SK-N-SH treated with all-trans-retinoic acid at 6 μM for 48 hours (cell line): ENCODE measurements at regions not wholly inside any gene's neighbourhood (a gene's known extent, or its start where the extent isn't known, plus 50 kb on each side); places are given as distances from the start of the nearest gene placed in this dataset.

ENCODE experiments used
- BACH2 ChIP-seq: fragments of 250-450 bp; sonication (Bioruptor Pico); IDR thresholded peaks from 2 replicates; pipeline ENCODE4 v1.9.0; 2021; ENCODE audit warnings: mild to moderate bottlenecking, borderline replicate concordance
- GLIS3 ChIP-seq: fragments of 250-450 bp; sonication (Bioruptor Pico); IDR thresholded peaks from 2 replicates; pipeline ENCODE4 v1.5.0; 2020; ENCODE audit warnings: mild to moderate bottlenecking, moderate library complexity
- ZFP3 ChIP-seq: fragments of 250-450 bp; sonication (Bioruptor Pico); IDR thresholded peaks from 2 replicates; pipeline ENCODE4 v1.5.0; 2020; ENCODE audit warnings: mild to moderate bottlenecking, moderate library complexity
- ZNF565 ChIP-seq: fragments of 450-650 bp; formaldehyde crosslinking; conservative IDR thresholded peaks from 2 replicates; pipeline ENCODE4 v1.5.0; 2020; ENCODE audit warnings: low read depth, mild to moderate bottlenecking, moderate library complexity
- TF ChIP-seq, protein P1 (sequence below): fragments of 250-450 bp; sonication (Bioruptor Pico); IDR thresholded peaks from 2 replicates; pipeline ENCODE4 v1.8.0; 2020; ENCODE audit warnings: mild to moderate bottlenecking, moderate library complexity, borderline replicate concordance

DNA sequence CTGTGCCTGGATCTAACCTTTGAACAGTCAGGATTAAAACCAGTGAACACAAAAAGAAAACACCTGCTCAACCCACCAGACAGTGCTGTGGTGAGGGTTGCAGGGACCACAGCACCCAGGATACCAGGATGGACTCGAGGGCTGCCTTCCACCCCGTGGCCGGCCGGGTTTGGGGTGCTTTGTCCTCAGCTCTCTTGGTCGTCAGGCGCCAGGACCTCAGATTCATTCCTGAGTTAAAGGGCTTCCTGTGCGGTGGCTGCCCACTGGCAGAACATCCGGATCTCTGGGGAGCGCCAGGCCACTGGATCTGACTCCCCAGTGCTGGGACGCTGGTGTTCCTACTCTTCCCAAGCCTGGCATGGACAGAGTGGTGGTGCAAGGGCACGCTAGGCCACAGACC is 239.8 kb downstream of the TFCP2L1 start:
- TF ChIP-seq BACH2 (no peak), GLIS3 (CRISPR knock-in tag) (no peak), ZNF565 (CRISPR knock-in tag) (no peak), ZFP3 (CRISPR knock-in tag) (no peak)
- TF ChIP-seq, protein P1, sequence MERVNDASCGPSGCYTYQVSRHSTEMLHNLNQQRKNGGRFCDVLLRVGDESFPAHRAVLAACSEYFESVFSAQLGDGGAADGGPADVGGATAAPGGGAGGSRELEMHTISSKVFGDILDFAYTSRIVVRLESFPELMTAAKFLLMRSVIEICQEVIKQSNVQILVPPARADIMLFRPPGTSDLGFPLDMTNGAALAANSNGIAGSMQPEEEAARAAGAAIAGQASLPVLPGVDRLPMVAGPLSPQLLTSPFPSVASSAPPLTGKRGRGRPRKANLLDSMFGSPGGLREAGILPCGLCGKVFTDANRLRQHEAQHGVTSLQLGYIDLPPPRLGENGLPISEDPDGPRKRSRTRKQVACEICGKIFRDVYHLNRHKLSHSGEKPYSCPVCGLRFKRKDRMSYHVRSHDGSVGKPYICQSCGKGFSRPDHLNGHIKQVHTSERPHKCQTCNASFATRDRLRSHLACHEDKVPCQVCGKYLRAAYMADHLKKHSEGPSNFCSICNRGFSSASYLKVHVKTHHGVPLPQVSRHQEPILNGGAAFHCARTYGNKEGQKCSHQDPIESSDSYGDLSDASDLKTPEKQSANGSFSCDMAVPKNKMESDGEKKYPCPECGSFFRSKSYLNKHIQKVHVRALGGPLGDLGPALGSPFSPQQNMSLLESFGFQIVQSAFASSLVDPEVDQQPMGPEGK (CRISPR knock-in tag) = no peak
